OCI-LY1 (cell line): ENCODE measurements at regions not wholly inside any gene's neighbourhood (a gene's known extent, or its start where the extent isn't known, plus 50 kb on each side); places are given as distances from the start of the nearest gene placed in this dataset.

Source experiments
- CTCF ChIP-seq: fragments of 200-600 bp; sonication (generic), shearing (Covaris generic); IDR thresholded peaks from 2 replicates; pipeline ENCODE4 v1.5.1; 2017; ENCODE audit warnings: mild to moderate bottlenecking, antibody characterized with exemption, low read length, moderate library complexity, mixed read lengths
- EZH2 ChIP-seq: fragments of 200-600 bp; sonication (generic), shearing (Covaris generic); IDR thresholded peaks from 2 replicates; pipeline ENCODE4 v1.8.0; 2017; ENCODE audit warnings: borderline replicate concordance, mixed run types, mild to moderate bottlenecking, antibody characterized with exemption, low read length, moderate library complexity, mixed read lengths

DNA sequence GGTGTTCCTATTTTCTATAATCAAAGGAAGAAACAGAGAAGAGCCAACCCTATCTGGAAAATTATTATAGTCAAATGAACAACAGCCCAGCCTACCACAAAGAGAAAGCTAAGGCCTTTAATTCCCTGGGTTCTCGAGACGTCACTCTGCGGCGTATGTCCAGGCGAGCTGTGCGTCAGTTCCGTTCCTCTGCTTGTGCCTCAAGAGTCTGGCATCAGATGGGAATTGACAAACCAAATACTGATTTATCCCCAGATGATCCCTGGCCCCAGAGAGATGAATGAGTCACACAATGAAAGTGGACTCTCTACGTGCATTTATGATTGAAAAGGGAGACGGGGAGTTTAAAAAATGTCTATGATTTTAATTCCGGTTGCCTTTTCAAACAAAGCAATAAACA is 151.6 kb upstream of the PDE10A start:
- TF ChIP-seq CTCF (no peak), EZH2 (no peak)
